22Rv1 (cell line): ENCODE measurements at regions not wholly inside any gene's neighbourhood (a gene's known extent, or its start where the extent isn't known, plus 50 kb on each side); places are given as distances from the start of the nearest gene placed in this dataset.

Source experiments
- CTCF ChIP-seq: fragments of 450-650 bp; IDR thresholded peaks from 2 replicates; pipeline ENCODE4 v1.5.1; 2017; ENCODE audit warnings: mild to moderate bottlenecking
- ZFX ChIP-seq: fragments of 450-650 bp; IDR thresholded peaks from 2 replicates; pipeline ENCODE4 v1.6.1; 2017; ENCODE audit warnings: antibody characterized with exemption, borderline replicate concordance

GRCh38 chr10:131480861-131481260, 169.3 kb upstream of the TCERG1L start:
- TF ChIP-seq CTCF = no peak
- no peak for TF ChIP-seq ZFX
